ENCODE measurements at regions not wholly inside any gene's neighbourhood (a gene's known extent, or its start where the extent isn't known, plus 50 kb on each side); places are given as distances from the start of the nearest gene placed in this dataset.

- DNase-seq: no peak
These were observed 95.8 kb upstream of the ABCA1 start for GRCh38 chr9:105023788-105024187.

GRCh38 chr9:105024529-105024928 is 96.6 kb upstream of the ABCA1 start:
- no peak for DNase-seq

DNA sequence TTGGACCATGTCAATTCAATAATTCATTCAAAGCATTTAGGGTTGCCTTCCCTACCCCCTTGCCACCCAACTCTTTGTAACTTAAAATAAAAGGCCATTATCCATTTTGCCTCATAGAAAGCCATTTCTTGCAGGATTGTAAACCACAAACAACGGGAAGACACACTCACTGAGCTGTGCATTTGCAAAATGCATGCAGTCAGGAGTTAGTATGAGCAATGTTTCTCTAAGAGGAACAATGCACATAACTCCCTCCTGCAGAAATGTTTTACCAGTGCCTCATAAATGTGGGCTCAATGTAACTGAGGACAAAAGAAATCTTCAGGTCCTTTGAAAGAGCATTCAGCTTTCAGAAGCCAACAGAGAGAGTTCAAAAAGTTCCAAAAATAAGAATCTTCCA is 98.5 kb upstream of the ABCA1 start:
- DNase-seq: no peak

DNA sequence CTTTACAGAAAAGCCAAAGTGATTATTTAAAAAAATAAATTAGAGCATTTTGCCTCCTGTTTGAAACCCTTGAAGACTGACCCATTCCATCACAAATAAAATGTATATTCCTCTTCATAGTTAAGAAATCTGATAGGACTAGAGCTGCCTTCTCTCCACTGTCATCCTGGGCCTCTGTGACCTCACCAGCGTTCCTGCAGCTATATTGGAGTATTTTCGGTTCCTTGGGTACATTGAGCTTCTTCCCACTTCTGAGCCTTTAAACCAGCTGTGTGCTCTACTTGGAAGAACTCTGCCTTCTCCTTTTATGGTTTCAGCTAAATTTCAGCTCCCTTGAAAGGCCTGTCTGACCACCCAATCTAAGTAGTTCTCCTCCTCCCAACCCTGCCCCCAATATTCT is 99.1 kb upstream of the ABCA1 start:
- no peak for DNase-seq

- DNase-seq: no peak
These were observed 102.3 kb upstream of the ABCA1 start for GRCh38 chr9:105030285-105030684.

- no peak for DNase-seq
These were observed 109.2 kb upstream of the ABCA1 start for GRCh38 chr9:105037139-105037538.

DNA sequence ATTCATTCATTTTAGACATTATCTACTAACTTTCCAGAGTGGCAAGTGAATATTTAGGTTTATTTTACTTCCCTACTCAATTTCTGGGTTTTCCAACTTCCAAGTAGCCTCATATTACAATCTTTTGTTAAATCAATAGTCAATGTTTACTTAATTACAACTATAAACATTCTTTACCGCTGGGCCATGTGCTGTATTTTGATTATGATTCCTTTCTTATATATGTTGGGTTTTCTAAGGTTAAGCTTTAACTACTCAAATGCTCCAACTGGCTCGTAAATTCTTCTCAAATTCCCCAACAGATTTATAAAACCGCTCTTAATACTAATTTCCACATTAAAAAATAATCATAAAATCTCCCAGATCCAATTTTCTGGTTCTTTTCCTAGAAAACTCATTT is 110.1 kb upstream of the ABCA1 start:
- DNase-seq: no peak

DNA sequence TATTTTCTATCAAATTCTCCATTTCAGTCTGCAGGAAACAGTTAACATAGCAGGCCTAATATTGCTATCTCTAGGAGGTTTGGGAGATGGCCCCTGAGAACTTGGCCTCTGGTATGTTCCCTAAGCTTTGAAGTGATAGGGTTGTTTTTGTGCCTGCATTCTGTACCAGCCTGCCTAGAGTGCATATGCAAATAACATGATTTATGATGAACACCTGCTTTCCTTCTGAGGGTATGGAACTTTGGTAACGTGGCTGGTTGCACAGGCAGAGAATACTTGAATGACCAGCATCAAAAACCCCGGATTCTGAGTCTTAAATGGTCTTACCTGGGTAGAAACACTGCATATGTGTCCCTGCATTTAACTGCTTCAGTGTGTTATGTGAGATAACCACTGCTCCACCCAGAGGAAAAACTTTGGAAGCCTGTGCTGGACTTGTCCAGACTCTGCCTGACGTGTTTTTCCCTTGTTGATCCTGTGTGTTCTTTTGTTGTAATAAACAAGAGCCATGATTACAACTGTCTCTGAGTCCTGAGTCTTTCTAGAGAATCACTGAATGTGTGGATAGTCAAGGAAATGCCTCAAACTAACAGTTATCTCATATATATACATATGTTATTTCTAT is 111.3 kb upstream of the ABCA1 start:
- no peak for DNase-seq

GRCh38 chr9:105043370-105043936 is 115.5 kb upstream of the ABCA1 start:
- DNase-seq: no peak

- no peak for DNase-seq
These were observed 116.6 kb upstream of the ABCA1 start for GRCh38 chr9:105044518-105044917.

DNA sequence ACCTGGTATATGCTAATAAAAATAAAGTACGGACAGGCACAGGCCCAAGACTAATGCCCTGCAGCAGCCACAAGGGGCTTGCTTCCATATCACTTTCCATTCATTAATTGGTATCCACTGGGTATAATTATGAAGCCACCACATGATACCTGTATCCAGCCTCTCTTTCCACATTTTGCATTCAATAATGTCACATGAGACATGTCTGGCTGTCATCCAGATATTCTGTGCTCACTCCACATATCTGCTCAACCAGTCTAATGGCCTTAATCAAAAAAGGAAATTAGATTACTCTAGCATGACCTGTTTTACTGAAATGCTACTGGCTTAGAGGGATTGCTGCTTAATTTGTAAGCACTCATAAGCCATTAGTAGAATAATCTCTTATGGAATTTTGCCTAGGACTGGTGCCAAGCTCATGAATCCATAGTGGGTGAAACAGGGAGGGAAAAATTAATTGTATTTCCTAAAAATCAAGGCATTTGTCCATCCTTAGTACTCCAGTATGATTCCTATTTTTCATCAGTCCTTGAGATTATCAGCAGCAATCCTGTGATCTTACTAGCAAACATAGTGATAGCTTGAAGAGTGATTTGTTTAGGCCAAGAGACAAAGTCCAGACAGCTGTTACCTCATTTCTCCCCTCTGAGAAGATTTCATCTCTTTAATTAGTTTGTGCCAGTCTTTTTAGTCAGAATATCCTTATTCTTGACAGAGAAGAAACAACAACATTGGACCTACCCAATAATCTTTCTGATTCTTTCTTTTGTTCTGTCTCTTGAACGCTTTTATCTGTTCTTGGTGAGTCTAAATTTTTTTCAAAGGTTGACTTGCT is 119.2 kb upstream of the ABCA1 start:
- DNase-seq: no peak

DNA sequence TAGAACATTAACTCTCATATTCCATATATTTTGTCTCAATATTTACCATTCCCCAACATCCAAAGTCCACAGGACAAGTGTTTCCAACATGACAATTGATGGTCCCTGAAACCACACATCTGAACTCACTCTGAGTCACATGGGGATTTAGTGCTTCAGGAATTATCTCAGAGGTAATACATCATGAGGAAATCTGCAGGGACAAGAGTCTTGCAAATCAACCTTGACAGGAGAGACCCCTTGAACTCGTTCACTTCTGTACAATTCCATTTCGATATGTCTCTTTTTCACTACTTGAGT is 119.7 kb upstream of the ABCA1 start:
- no peak for DNase-seq

- DNase-seq: no peak
These were observed 120.4 kb upstream of the ABCA1 start for GRCh38 chr9:105048331-105048730.

DNA sequence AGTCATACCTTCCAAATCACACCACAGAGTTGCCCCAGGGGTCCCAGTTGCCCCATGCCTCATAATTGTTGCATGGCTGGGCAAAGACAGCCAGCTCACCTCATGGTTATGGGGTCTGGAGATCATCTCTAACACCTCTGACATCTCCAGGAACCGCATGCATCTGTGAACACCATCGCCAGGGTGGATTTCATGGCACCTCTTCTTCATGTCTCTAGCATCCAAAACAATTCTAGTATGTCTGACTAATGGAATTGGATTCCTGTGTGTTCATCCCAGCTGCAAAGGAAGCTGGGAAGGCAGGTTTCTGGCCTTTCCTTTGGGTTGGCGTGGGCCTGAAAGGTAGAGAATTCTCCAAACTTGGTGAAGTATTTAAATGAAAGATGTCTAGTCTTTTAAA is 122.3 kb upstream of the ABCA1 start:
- DNase-seq: no peak

GRCh38 chr9:105051897-105052296 is 123.9 kb upstream of the ABCA1 start:
- no peak for DNase-seq

DNA sequence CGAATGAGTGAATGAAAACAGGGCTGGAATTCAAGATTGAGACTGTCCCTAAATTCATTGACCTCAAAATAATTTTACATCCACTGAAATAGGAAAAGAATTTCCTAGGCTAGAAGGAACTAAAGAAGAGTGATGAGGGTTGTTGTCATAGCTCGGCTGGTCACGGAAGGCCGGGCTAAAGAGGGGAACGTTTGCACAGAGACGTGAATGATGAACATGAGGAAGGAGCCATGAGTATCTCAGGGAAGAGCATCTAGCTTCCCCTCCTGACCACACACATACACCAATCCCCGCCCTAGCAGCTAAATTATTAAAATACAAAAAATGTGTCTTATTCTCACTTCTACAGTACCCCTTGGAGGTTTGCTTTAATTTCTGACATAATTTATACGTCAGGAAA is 124.4 kb upstream of the ABCA1 start:
- DNase-seq: no peak

DNA sequence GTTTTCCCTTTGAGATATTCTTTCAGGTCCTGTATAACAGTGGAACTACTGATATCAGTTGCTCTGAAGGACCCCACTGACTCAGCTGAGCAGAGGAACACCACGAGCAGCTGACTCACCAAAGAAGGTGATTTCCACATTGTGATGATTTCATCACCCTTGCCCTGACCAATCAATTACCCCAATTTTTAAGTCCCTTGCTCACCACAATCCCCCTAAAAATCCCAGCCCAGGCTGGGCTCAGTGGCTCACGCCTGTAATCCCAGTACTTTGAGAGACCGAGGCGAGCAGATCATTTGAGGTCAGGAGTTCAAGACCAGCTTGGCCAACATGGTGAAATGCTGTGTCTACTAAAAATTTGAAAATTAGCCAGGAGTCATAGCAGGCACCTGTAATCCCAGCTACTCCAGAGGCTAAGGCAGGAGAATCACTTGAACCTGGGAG is 125.3 kb upstream of the ABCA1 start:
- no peak for DNase-seq

DNA sequence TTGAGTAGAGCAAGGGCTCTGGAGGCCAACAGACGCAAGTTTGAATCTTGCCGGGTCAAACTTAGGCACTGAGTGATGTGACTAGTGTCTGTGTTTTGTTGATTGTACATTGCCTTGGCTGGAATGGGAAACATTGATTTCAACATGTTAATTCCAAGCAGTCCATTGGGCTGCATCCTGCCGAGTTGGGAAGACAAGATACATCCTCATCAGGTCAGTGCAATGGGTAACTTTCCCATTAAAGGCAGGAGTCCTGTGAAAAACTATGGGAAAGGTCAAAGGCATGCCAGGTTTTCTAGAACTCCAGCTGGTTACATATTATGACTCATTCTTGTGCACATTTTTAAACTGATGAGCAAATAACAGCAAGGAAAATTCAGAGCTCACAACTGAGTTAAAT is 126.5 kb upstream of the ABCA1 start:
- no peak for DNase-seq

DNA sequence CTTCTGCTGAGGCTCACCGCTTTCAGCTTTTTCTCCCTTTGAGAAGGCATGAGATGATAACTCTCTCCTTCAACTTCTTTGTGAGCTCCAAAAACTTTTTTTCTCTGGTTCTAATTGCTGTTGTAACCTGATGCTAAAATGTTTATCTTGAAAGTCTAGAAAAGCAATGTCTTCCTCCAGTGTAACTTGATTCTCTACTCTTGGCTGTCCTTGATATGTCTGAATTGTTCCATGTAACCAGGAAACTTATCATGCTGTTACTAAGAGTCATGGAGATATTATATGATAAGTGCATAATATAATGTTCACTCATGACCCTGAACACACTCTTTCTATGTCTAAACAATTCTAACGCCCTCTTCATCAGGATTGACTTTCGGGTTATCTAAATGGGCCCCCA is 128.0 kb upstream of the ABCA1 start:
- DNase-seq: no peak

DNA sequence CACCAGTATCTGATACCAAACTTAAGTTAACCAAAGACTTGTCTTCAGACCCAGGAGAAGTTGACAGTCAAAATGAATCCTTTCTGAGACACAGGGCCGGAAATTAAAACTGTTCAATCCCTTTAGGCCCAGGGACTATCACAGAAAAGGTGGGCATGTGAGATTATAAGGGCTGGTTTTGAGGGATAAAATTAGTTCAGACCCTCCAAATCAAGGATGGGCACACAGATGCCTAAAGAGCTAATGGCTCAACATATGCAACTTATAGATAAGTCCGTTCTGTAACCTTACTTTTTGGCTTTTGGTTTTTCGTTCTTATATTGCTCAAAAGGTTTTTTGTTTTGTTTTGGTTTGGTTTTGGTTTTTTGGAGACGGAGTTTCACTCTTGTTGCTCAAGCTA is 129.6 kb upstream of the ABCA1 start:
- DNase-seq: no peak

GRCh38 chr9:105059252-105059651 is 131.3 kb upstream of the ABCA1 start:
- DNase-seq: no peak

DNA sequence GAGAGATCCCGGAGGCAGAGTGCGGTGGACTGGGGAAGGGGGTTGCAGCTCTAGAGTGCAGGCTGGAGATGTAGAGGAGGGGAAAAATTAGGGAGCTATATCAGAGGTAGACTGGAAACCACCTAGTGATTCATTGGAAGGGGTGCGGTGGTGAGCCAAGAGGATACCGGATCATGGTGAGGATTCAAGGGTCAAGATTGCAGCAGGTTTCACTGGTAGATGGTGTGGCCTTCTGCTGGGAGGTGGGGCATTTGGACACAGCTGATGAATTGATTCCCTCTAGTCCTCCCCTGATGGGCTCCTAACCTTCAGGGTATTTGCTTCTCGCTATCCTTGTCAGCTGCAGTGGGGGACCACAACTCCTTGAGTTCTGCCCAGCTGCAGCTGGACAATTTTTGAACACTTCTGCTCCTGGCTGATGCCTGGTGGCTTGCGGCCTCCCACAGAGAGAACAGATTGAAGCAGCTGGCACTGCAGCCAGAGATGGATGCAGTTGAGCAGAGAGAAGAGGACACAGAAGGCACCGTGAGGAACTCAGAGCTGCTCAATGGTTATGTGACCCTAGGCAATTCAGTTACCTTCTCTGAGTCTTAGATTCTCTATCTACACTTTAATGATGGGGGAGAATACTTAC is 134.4 kb upstream of the ABCA1 start:
- no peak for DNase-seq

GRCh38 chr9:105064248-105065097 is 136.5 kb upstream of the ABCA1 start:
- no peak for DNase-seq

All from activated CD4-positive, alpha-beta T cell treated with anti-CD3 and anti-CD28 coated beads, Interleukin-2, amount 50 U/mL, for 1 hour (primary cell).